BE2C (cell line): ENCODE measurements at regions not wholly inside any gene's neighbourhood (a gene's known extent, or its start where the extent isn't known, plus 50 kb on each side); places are given as distances from the start of the nearest gene placed in this dataset.

Experiments
- DNase-seq: peaks from one replicate; pipeline ENCODE4 v3.0.0-alpha.2; 2020
- H3K27me3 ChIP-seq: fragments of 250-450 bp; sonication (Bioruptor Pico); 2 replicates; pipeline ENCODE4 v1.5.1; 2020; ENCODE audit warnings: mild to moderate bottlenecking
- H3K36me3 ChIP-seq: fragments of 250-450 bp; sonication (Bioruptor Pico); 2 replicates; pipeline ENCODE4 v1.5.1; 2020; ENCODE audit warnings: mild to moderate bottlenecking
- H3K4me1 ChIP-seq: fragments of 250-450 bp; sonication (Bioruptor Pico); 2 replicates; pipeline ENCODE4 v1.5.1; 2020
- H3K4me3 ChIP-seq: 2 replicates; pipeline ENCODE4 v1.5.1; 2011; ENCODE audit warnings: low read depth, low read length
- H3K9me3 ChIP-seq: fragments of 250-450 bp; sonication (Bioruptor Pico); 2 replicates; pipeline ENCODE4 v1.5.1; 2020
- TF ChIP-seq, protein P1 (sequence below): IDR thresholded peaks from 2 replicates; pipeline ENCODE4 v1.5.1; 2012; ENCODE audit warnings: mild to moderate bottlenecking, low read depth, low read length

DNA sequence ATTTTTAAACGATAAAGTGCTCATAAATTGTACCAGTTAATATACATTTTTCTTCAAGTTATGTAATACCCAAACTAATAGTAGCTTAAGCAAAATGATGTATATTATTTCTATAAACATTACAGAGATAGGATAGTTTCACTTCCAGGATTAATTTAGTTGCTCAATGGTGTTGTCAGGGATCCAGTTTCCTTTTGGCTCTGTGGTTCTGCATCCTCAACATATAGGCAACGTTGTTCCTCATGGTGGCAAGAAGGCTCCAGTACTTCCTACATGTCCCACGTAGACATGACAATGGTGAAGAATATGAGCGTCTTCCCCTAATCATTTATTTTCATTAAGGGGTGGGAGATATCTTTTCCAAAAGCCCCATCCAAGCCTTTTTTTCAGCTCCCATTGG lies 60.7 kb upstream of the DCD start:
- TF ChIP-seq, protein P1, sequence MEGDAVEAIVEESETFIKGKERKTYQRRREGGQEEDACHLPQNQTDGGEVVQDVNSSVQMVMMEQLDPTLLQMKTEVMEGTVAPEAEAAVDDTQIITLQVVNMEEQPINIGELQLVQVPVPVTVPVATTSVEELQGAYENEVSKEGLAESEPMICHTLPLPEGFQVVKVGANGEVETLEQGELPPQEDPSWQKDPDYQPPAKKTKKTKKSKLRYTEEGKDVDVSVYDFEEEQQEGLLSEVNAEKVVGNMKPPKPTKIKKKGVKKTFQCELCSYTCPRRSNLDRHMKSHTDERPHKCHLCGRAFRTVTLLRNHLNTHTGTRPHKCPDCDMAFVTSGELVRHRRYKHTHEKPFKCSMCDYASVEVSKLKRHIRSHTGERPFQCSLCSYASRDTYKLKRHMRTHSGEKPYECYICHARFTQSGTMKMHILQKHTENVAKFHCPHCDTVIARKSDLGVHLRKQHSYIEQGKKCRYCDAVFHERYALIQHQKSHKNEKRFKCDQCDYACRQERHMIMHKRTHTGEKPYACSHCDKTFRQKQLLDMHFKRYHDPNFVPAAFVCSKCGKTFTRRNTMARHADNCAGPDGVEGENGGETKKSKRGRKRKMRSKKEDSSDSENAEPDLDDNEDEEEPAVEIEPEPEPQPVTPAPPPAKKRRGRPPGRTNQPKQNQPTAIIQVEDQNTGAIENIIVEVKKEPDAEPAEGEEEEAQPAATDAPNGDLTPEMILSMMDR = no peak
- Histone ChIP-seq H3K27me3 (no peaks in the 10 kb centered on the region; the same call in 1 of the 2 replicates), H3K9me3 (no peaks in the 10 kb centered on the region), H3K4me3 (no peak overlapping the region), H3K4me1 (no peaks in the 10 kb centered on the region), H3K36me3 (no peaks in the 10 kb centered on the region)
- DNase-seq = no peak

GRCh38 chr12:54704202-54704601 lies 56.0 kb upstream of the DCD start:
- DNase-seq = no peak
- no peaks in the 10 kb centered on the region for H3K36me3 ChIP-seq
- TF ChIP-seq, protein P1 = no peak
- H3K9me3 ChIP-seq = no peaks in the 10 kb centered on the region
- H3K27me3 ChIP-seq = no peaks in the 10 kb centered on the region; the same call in 1 of the 2 replicates
- no peak overlapping the region for H3K4me3 ChIP-seq
- H3K4me1 ChIP-seq = no peaks in the 10 kb centered on the region

DNA sequence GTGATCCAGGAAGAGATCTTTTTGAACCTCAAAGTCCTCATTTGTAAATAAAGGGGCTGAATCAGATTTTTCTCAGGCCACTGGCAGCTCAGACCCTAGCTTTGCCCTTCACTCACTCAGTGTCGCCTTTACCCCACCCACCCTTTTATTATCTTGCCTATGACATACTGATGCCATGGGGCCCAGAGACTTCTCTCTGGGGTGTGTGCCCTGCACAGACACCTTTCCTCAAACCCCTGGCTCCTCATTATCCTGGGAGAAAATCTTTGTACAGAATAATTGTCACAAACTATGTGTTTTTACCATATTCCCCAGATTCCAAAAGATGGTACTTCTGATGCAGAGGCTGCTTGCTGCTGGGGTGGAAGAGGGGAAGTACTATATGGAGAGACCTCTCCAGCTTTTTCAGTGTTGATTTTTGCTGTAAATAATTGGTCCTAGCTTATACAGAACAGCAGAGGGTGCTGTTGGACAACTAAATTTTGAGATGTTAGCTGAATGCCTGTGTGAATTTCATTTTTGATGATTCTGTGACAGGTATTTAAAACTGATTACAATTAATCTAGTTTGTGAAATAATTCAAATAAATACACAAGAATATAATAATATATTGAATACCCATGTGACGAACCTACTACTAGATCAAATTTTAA lies 53.9 kb upstream of the DCD start:
- peak; percentile 13 for DNase-seq
- no peaks in the 10 kb centered on the region for H3K9me3 ChIP-seq
- TF ChIP-seq, protein P1 = peak; percentile 68
- no peaks in the 10 kb centered on the region; the same call in 1 of the 2 replicates for H3K27me3 ChIP-seq
- H3K4me3 ChIP-seq = no peak overlapping the region
- no peaks in the 10 kb centered on the region for H3K36me3 ChIP-seq
- no peaks in the 10 kb centered on the region for H3K4me1 ChIP-seq

- Histone ChIP-seq H3K36me3 (no peaks in the 10 kb centered on the region), H3K9me3 (no peaks in the 10 kb centered on the region), H3K4me1 (no peaks in the 10 kb centered on the region), H3K4me3 (no peak overlapping the region), H3K27me3 (no peaks in the 10 kb centered on the region; the same call in 1 of the 2 replicates)
- DNase-seq = no peak
- TF ChIP-seq, protein P1 = no peak
These were observed 52.7 kb upstream of the DCD start for GRCh38 chr12:54700849-54701248.

DNA sequence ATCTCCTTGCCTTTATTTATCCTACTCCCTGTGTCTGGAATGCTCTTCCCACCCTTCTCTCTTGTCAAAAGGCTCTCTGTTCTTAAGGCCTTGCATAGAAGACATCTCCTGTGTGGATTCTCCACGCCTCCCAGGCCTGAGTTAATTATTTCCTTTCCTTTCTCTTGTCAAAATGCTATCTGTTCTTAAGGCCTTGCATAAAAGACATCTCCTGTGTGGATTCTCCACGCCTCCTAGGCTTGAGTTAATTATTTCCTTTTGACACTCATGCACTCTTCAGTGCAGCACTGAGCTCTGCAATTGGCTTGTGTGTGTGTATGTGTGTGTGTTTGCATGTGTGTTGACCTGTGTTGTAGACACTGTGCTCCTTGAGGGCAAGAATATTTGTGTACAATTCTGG lies 52.1 kb upstream of the DCD start:
- no peaks in the 10 kb centered on the region for H3K4me1 ChIP-seq
- no peaks in the 10 kb centered on the region for H3K9me3 ChIP-seq
- H3K36me3 ChIP-seq = no peaks in the 10 kb centered on the region
- no peak overlapping the region for H3K4me3 ChIP-seq
- no peak for DNase-seq
- H3K27me3 ChIP-seq = no peaks in the 10 kb centered on the region; the same call in 1 of the 2 replicates
- TF ChIP-seq, protein P1 = no peak
